Right lobe of liver (tissue), 4 donors: ENCODE measurements at regions not wholly inside any gene's neighbourhood (a gene's known extent, or its start where the extent isn't known, plus 50 kb on each side); places are given as distances from the start of the nearest gene placed in this dataset.

ENCODE experiments used
- POLR2A ChIP-seq: fragments of 450-650 bp; IDR thresholded peaks from one replicate; pipeline ENCODE4 v1.6.1; 2017; ENCODE audit warnings: antibody characterized with exemption, mild to moderate bottlenecking
- TF ChIP-seq, protein P1 (sequence below), 4 donors: fragments of 200-600 bp in 3 of 4; fragments of 450-650 bp in 1 of 4; IDR thresholded peaks; one replicate each; pipeline versions ENCODE4 v1.5.1 to v1.8.0; 2016 to 2022; ENCODE audit warnings: antibody characterized with exemption in 4 of 4, mild to moderate bottlenecking in 2 of 4
- donor health status: DM: no; HTN: no; CAD: no.
- donor health status: DM: no; HTN: no; CAD: no.
- donor health status: DM: no; HTN: yes; CAD: no.

DNA sequence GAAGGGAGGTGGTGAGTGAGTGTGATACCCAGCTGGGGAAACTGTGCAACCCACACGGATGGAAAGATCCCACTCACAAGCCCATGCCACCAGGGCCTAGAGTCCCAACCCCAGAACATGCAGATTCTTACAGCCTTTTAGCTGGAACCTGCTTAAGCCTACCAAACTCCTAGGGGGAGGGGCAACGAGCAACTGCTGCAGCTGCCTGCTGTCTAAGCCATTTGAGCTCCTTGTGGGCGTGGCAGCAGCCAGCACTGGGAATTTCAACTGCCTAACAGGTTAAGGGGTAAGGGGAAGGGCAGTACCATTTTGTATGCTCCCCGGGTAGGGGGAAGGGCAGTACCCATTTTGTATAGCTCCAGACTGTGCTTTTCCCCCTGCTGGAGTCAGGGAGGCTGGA is 673.2 kb upstream of the BCHE start:
- TF ChIP-seq, protein P1, sequence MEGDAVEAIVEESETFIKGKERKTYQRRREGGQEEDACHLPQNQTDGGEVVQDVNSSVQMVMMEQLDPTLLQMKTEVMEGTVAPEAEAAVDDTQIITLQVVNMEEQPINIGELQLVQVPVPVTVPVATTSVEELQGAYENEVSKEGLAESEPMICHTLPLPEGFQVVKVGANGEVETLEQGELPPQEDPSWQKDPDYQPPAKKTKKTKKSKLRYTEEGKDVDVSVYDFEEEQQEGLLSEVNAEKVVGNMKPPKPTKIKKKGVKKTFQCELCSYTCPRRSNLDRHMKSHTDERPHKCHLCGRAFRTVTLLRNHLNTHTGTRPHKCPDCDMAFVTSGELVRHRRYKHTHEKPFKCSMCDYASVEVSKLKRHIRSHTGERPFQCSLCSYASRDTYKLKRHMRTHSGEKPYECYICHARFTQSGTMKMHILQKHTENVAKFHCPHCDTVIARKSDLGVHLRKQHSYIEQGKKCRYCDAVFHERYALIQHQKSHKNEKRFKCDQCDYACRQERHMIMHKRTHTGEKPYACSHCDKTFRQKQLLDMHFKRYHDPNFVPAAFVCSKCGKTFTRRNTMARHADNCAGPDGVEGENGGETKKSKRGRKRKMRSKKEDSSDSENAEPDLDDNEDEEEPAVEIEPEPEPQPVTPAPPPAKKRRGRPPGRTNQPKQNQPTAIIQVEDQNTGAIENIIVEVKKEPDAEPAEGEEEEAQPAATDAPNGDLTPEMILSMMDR (IDR thresholded peaks at IDR 0.05) = no peak
- no peak for TF ChIP-seq POLR2A
